IPS DF 4.7 (cell line): ENCODE measurements at regions not wholly inside any gene's neighbourhood (a gene's known extent, or its start where the extent isn't known, plus 50 kb on each side); places are given as distances from the start of the nearest gene placed in this dataset.

ENCODE experiments used
- DNase-seq: peaks from one replicate; pipeline ENCODE4 v3.0.0-alpha.2; 2013; ENCODE audit warnings: low spot score; ENCODE audit errors: extremely low read depth

DNA sequence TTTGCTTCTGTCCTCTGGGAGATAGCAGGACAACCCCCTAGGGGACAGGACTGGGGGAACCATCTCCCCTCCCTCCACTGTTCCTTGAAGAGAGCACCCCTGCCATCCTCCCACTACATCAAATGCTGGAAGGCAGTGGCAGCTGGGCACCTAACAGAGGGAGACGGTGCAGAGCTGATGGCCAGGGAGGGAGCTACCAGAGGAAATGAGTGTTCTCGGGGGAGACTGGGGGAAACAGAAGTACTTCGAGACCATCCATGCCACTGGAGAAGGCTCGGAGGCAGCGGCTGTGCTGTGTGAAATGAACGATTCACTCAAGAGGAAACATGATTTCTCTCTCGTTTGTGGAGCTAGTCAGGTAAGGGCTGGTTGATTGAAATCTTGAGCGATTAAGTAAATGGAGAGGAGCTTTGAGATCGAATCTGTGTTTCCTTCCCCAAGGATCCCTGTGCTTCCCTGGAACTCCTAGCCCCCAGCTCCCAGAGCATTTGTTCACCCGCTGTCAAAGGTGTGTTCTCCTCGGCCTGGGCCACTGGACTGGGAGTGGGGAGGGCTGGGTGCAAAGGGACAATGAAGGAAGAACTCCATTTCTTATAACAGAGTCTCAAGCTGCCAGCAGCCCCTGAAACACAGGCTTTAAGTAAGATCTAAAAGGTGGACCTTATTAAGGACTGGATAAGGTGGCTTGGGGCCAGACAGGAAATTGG lies 261.3 kb upstream of the MOCS1 start:
- DNase-seq, result no peak

DNA sequence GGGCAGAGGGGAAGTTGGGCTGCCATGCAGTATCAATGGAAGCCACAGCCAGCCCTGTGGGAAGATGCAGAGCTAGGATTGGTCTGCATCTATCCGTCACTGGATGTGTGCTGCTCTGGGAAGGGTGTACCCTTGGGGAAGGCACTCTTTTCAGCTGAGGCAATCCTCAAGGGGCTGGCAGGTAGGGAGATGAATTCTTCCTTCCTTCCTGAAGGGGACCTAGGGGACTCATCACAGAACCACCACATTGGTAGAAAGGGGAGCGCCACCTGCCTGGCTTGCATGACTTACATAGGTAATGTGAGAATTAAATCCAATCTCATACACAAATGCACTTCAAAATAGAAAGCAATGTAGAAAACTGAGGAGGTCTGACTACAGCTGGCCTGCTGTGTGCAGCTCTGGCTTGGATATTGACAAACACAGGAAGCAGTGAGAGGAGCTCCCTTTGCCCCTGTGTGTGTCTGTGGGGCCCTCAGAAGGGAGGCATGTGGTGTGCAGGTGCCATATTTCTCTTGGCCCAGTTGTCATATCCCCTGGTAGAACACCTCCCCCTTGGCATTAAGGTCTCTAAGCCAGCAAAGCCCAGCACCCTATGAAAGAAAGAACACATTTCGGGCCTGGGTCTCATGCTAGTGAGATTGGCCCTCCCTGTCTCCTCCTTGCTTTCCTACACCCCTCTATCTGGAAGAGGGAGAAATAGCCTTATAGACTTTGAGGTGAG lies 260.3 kb upstream of the MOCS1 start:
- no peak for DNase-seq

DNA sequence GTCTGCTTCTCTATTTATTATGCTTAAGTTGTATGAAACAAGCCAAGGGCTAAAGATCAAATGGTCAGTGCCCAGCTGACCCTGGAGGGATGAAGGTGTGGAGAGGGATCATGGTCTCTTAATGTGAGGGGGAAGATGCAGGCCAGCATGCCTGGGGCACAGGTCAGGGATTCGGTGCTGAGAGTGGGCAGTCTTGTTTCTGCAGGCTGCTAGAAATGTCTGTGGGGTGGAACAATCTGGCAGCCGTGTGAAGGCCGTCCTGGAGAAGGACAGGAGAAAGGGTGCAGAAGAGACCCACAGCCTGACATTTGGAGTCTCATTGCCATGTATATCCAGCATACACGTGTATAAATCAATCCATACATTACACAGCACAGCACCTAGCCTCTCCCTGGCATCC lies 258.3 kb upstream of the MOCS1 start:
- no peak for DNase-seq

DNA sequence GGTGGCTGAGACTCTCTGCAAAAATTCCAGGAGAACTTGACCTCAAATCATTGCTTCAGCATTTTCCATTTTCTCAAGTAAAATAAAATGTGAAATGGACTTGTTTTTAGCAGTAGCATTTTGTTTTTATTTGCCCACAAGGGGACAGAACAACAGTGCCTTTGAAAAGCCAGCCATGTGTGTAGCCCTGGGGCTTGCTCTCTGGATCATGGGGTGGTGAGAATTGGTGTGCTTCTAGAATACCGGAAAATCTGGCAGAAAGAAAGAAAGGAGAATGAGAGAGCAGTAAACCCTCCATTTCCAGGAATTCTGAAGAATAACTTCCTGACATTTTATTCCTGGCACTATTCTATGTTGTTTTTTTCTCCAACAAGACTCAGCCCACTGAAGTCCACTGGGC lies 254.7 kb upstream of the MOCS1 start:
- no peak for DNase-seq

DNA sequence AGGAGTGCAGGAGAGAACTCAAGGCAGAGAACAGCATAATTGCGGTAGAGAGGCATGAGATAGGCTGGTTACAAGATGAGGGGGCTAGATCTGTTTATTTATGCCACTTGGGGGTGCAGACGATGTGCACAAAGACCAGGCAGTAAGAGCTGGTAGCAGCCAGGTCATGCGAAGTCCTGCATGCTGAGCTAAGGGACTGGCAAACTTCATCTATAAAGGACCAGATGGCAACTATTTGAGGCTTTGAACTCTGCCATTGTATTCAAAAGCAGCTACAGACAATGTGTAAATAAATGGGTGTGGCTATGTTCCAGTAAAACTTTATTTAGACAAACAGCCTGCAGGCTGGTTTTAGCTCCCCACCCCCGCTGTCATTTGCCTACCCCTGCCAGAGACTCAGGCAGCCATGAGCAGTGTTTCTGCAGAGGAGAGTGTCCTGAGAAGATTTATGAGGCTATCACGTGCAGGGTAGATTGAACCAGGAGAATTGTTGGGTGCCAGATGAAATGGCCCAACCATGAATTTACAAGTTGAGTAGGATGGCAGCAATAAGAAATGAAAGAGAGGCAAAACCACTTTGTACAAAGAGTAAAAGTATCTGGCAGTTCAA lies 253.4 kb upstream of the MOCS1 start:
- no peak for DNase-seq

DNA sequence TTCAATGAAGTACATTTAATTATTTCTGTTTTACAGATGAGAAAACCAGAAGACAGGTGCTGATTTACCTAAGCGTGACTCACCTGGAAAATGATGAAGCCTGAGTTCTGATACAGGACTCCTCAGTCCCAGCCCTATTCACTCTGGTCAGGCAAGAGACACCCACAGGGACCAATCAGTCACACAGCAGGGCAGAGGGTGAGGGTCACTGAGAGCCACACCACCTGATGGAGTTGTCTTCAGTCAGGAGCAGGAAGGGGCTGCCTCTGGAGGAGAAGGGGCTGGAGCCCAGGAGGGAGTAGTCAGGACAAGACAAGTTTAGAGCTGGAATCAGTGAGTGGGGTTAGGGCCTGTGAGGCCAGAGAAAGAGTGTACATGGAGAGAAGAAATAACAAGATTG lies 251.2 kb upstream of the MOCS1 start:
- DNase-seq, result no peak

DNA sequence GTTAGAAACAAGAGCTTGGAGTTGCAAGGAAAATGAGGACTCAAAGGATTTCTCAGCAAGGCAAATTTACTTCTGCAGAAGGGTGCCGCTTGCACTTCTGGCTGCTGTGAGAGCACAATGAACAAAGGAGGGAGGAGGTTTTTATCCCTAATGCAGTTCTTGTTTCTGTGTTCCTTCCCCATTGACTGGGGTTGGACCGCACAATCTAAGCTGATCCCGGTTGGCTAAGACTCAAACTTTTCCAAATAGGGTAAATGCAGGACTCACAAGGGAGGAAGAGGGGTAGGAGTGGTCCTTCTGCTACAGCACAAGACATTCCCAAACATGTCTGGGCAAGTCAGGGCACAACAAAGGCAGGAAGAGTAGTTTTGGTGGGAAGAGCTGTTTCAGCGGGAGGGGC lies 249.6 kb upstream of the MOCS1 start:
- DNase-seq, result no peak

DNA sequence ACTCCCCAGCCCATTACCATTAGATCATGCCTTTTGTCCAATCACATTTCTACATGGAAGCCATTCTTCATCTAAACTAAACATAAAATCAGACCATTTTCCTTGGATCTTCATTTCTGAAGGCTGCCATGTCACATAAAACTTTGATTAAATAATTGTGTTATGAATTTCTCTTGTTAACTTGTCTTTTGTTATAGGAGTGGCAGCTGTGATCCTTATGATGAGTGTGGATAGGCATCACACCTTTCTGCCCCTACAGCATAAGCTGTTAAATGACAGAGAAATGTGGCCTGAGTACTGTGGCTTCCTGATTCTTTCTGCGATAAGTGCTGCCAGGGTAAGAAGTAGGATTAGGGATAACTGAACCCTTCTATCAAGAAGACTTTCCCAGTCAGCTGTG lies 247.1 kb upstream of the MOCS1 start:
- DNase-seq, result no peak

DNA sequence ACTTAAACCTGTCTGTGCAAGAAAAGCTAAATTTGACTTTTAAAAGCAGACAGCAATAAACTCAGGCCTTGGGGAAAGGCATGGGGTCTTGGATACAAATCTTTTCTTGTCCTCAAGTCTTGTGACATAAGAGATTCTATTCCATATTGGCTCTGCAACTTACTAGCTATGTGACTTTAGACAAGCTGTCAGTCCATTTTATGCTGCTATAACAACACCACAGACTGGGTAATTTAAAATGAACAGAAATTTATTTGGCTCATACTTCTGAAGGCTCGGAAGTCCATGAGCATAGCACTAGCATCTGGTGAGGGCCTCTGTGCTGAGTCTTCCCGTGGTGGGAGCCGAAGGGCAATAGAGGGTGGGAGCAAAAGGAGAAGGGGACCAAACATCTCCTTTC lies 246.0 kb upstream of the MOCS1 start:
- no peak for DNase-seq

DNA sequence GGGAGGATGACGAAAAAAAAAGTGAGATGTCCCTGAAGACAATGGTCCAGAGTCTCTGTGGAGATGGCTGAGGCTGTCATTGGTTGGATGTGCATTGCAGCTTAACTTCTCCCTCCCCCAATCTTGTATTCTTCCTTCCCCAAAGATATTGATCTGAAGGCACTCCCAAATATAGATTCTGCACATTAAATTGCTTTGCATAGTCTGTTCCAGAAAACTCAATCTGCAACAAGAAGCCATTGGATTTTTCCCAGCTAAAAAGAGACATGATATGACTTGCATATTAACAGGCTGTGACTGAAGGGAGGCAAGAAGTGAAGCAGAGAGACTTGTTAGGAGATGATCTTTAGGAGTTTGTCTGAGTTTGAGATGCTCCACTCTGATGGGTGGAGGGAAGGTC lies 245.2 kb upstream of the MOCS1 start:
- DNase-seq, result no peak

DNA sequence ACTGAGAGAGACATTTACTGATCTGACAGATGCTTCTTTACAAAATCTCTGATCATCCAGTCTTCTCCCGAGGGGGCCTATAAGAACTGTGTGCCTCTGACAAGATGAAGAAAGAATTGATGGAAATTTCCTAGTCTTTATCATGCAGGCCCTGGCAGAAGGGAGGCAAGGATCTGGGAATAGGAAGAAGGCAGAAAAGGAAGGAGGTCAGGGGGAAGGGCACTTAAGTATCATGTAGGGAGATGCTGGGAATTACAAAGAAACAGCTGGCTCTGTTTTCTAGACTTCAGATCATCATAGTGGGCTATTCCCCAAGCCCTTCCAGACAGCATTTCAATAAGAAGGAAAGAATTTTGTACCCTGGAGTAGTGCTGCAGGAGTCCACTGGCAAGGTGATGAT lies 243.3 kb upstream of the MOCS1 start:
- DNase-seq, result no peak

DNA sequence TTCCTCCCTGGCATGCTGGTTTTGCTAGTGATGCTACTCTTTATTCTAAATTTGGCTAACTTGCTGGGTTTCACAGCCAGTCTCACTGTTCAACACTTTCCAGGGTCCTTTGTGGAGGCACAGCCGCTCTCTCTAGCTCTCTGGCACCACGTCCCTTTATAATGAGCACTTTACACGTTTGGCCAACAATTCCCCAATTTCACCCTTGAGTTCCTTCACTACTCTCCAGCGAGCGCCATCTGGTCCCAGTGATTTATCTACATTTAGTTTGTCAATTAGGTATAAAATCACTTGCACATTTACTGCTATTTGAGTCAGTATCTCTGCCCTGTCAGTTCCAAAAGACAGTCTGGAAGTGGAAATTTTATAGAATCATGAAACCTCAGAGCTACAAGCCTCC lies 241.9 kb upstream of the MOCS1 start:
- no peak for DNase-seq

DNA sequence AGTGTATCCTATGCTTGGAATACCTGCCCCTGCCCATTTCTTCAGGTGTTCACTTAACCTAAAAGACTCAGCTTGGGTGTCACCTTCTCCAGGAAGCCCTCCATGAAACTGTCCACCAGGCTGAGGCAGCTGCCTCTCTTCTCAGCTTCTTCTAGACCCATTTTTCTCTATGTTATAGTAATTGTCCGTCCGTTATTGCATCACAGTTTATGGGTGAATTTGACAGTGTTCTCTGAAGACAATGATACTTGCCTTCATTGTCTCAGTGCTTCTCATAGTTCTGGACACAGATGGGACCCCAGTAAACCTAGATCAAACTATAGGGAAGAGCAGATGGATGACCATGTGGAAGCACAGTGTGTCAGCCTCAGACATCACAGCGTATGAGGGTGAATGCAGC lies 238.0 kb upstream of the MOCS1 start:
- DNase-seq, result no peak

DNA sequence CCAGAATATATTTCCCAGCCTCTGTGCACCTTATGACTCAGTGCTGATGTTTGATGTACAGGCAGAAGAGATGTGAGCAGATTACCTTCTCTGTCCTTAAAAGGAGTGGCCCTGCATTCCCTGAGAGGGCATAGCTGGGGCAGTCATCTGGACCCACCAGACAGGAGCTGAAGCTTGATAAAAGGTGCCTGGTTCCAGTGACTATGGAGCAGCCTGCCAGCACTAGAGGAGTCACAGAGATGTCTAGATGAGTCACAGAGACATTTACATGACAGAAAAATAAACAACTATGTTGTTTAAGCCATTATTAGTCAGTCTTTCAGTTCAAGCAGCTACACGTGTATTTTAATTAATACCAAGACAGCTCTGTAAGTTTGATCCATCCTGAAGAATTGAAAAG lies 237.1 kb upstream of the MOCS1 start:
- DNase-seq, result no peak

DNA sequence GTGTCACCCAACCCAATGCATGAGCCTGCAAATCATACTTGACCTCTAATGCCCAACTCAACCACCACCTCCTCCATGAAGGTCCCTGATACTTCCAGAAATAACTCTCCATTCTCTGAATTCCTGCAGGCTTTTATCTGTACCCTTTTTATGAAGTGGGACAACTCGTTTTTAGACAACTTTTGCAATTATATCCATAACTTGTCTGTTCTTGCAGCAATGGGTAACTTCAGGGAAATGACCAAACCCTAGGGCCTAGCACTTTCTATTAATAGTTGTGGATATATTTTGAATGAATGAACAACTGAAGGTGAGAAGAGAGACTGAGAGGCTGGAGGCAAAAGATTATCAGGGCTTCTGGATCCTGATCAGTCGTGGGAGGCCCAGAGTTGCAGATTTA lies 236.6 kb upstream of the MOCS1 start:
- no peak for DNase-seq

DNA sequence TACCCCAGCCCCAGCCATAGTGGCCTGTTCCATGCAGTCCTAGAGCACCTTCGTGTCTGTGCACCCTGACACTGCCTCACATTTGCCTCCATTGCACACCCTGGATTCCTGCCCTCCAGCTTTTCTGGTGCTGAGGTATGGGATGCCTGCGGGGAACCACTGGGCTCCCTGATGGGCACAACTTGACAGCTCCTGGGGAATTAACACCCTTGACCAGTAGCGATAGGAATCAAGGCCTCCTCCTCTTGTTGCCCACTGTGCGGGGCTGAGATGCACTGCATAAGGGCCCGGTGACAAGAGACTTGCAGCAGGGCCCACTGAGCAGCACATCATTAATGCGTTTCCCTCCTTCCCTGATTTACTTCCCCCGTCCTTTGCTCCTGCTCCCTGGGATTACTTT lies 235.6 kb upstream of the MOCS1 start:
- no peak for DNase-seq

DNA sequence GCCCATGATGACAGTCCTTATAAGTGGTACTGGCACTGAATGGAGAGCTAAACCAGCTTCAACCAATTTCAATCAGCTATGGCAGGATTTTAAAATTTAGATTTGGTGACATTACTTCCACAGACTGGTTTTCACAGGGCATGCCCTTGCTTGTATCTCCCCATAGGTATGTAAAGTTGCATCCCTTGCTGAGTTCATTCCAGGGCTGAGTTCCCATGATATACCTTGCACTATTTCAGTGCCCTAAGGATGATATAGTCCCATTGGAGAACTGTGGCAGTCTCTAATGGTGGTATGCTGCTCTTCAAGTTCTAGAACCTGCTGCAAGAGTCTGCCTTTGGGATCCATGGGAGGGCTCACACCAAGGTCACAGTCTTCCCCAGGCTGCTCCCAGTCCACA lies 232.7 kb upstream of the MOCS1 start:
- no peak for DNase-seq

DNA sequence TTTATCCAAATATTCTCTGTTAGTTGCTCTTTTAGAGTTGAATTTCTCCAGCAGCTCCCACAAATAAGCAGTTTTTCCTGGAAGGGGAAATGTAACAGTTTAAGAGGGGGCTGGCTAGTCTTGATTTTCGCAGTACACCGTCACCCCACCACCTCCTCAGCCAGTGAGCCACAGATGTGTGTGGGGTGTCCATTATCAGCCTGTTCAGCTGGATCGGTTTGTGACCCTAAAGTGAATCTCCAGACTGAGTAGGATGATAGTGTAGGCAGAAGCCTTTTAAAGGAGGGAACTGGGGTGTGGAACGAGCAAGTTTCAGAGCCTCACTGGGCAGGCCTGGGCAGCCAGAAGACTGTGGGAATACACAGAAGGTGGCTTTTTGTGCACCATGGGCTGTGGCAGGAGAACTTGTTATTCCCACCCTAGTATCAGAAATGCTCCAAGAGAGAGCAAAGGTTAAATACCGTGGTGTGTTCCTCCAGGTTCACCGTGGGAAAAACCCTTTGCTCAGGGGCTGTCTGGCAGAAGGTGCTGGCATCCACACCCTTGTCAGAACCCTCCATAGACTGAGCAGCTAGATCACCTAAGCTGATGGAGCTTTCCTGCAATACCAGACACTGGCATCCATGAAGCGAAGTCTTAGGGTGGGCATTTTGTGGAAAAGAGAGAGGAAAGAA lies 230.9 kb upstream of the MOCS1 start:
- DNase-seq, result no peak

DNA sequence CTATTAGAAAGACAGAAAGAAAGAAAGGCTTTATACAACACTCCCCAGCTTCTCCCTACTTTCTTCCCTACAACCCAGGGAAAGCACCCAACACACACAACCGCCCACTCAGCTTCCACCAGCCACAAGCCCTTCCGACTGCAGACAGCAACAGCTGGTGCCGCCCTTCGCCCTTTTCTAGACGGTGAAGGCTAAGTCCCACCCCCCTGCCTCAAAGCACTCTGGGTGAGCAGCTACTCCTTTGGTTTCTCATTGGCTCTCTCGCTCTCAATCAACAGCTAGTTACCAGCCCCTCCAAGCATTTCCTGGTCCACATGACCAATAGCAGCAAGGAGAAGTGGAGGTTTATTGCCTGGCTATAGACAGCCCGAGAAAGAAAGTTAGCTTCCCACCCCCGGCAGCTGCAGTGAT lies 230.1 kb upstream of the MOCS1 start:
- peak; percentile 19 for DNase-seq

DNA sequence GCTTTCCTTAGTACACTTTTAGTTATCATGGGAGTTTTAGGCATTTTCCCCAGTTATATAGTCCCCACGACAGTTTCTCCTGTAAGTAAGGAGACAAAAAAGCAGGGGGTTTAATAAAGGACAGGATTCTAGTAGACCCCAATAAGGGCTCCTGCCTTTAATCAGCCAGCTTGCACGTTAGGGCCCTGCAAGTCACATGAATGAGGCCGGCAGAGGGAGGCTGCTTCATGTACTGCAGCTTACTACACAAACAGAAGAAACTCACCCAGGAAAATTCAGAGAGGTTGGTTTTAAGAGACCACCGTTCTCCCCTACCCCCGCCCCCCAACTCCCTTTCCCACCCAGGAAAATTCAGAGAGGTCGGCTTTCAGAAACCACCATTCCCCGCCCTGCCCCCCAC lies 229.7 kb upstream of the MOCS1 start:
- no peak for DNase-seq

DNA sequence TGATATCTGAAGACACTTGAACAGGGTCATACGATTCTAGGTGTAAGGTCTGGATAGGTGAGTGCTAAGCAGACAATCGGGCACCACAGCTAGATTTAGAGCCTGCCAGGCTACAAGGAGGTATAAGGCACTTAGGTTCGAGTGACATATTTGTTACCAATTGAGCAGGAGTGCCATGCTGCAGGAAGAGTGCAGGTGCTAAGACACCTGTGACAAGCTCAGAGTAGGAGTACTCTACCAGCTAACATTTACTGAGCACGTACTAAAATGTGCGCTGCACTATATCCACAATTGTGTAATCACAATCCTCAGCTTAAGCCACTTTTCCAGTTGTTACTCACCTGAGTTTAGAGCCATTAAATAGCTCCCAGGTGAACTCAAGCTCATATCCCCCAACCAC lies 227.8 kb upstream of the MOCS1 start:
- no peak for DNase-seq

DNA sequence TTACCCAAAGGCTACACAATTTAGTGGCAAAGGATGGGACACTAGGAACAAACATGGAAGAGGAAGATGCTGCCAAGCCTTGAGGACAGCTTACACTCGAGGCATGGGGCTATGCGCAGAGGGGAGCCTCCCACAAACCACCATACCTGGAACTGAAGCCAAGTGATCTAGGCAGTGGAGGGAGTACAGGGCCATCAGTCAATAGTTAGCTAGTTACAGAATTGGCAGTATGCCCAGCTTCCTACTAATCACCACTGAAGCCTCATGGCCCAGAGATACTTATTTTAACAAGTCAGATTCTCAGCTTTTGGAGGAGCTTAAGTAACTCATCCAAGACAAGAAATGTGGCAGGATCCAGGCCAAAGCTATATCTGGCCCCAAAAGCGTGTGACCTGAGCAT lies 226.6 kb upstream of the MOCS1 start:
- no peak for DNase-seq
